Skeletal muscle tissue (tissue), 3 donors: ENCODE measurements at regions not wholly inside any gene's neighbourhood (a gene's known extent, or its start where the extent isn't known, plus 50 kb on each side); places are given as distances from the start of the nearest gene placed in this dataset.

Source experiments
- H3K27ac ChIP-seq: one replicate; pipeline ENCODE4 v1.7.0; 2013; ENCODE audit warnings: mild to moderate bottlenecking, low read depth, low read length, inconsistent platforms
- H3K27me3 ChIP-seq, 3 donors: one replicate each; pipeline ENCODE4 v1.7.0; 2013; ENCODE audit warnings: low read length in 3 of 3; ENCODE audit not compliant: control insufficient read depth in 3 of 3, insufficient read depth in 3 of 3
- H3K36me3 ChIP-seq, 3 donors: one replicate each; pipeline ENCODE4 v1.7.0; 2013; ENCODE audit warnings: low read length in 3 of 3; ENCODE audit not compliant: control insufficient read depth in 3 of 3, insufficient read depth in 3 of 3
- H3K4me1 ChIP-seq, 3 donors: one replicate each; pipeline ENCODE4 v1.7.0; 2013; ENCODE audit warnings: low read length in 3 of 3, mild to moderate bottlenecking in 3 of 3; ENCODE audit not compliant: control insufficient read depth in 3 of 3, insufficient read depth in 3 of 3
- H3K4me3 ChIP-seq, 3 donors: one replicate each; pipeline ENCODE4 v1.7.0; 2013; ENCODE audit warnings: low read length in 3 of 3
- H3K9ac ChIP-seq, 3 donors: one replicate each; pipeline ENCODE4 v1.7.0; 2013; ENCODE audit warnings: low read length in 3 of 3, mild to moderate bottlenecking in 3 of 3, moderate library complexity in 2 of 3, low read depth in 1 of 3
- H3K9me3 ChIP-seq, 3 donors: one replicate each; pipeline ENCODE4 v1.7.0; 2013; ENCODE audit warnings: low read length in 3 of 3; ENCODE audit not compliant: control insufficient read depth in 3 of 3
- donor health status: Osteomylitis.

GRCh38 chr15:96123630-96124187, 206.8 kb upstream of the NR2F2 start:
- no peaks in the 10 kb centered on the region for H3K9me3 ChIP-seq
- no peaks in the 10 kb centered on the region for H3K27me3 ChIP-seq
- H3K27ac ChIP-seq = no peak overlapping the region
- no peak overlapping the region for H3K4me3 ChIP-seq
- no peaks in the 10 kb centered on the region for H3K4me1 ChIP-seq
- no peak overlapping the region for H3K9ac ChIP-seq
- H3K36me3 ChIP-seq = no peaks in the 10 kb centered on the region

DNA sequence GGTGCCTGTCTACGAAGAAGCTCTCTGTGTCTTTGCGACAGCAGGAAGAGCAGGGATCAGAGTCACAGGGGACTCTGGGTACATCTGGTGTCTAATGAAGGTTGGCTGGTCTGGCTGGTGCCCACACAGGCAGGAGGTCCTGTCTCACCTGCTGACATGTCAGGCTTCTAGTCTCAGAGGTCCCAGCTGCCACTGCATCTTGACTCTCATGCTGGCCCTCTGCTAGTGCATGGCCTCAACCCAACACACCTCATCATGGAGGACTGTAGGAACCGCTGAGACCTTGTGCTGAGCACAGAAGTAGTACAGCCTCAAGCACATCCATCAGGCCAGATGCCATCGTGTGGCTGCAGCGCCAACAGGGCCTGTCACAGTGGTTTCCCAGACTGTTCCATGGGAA, 206.1 kb upstream of the NR2F2 start:
- no peaks in the 10 kb centered on the region for H3K9me3 ChIP-seq
- H3K36me3 ChIP-seq = no peaks in the 10 kb centered on the region
- no peaks in the 10 kb centered on the region for H3K4me1 ChIP-seq
- no peak overlapping the region for H3K4me3 ChIP-seq
- H3K27me3 ChIP-seq = no peaks in the 10 kb centered on the region
- H3K27ac ChIP-seq = no peak overlapping the region
- no peak overlapping the region for H3K9ac ChIP-seq

DNA sequence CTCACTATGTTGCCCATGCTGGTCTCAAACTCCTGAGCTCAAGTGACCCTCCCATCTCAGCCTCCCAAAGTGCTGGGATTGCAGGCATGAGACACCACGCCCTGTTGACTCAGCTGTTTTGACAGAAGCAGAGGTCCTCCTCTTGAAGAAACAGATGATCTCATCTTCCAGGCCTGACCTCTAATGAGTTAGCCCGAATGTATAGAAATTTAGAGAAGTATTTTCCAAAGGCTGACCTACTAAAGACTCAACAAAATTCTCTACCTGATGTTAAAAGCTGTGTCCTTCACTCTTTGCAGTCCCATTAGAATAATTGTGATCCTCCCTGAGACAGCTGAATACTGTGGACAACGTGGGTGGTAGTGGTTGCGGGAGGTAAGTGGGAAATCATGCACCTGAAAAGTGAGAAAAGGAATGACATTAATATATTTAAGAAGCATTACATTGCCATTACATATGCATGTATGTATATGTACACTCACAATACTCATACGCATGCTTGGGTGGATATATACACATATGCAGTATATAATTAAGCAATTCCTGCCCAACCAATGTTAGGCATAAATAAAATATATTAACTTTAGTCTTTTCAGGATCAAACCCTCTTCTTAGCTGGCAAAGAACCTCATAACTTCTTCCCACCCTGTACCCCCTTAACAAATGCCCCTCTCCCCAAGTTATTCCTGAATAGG, 204.6 kb upstream of the NR2F2 start:
- H3K9me3 ChIP-seq = no peaks in the 10 kb centered on the region
- H3K4me3 ChIP-seq = no peak overlapping the region
- H3K9ac ChIP-seq = no peak overlapping the region
- no peaks in the 10 kb centered on the region for H3K27me3 ChIP-seq
- no peak overlapping the region for H3K27ac ChIP-seq
- H3K4me1 ChIP-seq = no peaks in the 10 kb centered on the region
- H3K36me3 ChIP-seq = no peaks in the 10 kb centered on the region

DNA sequence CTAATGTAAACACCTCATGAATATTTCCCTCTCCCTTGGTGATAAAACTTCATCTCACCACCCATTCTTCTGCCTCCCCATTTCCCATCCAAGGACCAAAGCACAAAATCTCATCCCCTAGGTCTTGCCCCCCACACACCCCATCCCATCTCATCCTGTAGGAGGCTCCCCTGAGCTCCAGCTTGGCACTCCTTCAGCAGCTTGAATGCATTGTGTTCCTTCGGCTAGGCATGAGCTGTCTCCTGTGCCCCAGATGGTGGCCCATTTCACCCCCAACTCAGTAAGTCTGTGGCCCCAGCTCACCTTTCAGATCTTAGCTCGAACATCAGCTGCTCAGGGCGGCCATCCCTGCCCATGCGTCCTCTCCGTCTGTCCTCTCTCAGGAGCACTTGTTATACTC, 203.6 kb upstream of the NR2F2 start:
- Histone ChIP-seq H3K4me3 (no peak overlapping the region), H3K9me3 (no peaks in the 10 kb centered on the region), H3K9ac (no peak overlapping the region), H3K36me3 (no peaks in the 10 kb centered on the region), H3K27ac (no peak overlapping the region), H3K27me3 (no peaks in the 10 kb centered on the region), H3K4me1 (no peaks in the 10 kb centered on the region)

DNA sequence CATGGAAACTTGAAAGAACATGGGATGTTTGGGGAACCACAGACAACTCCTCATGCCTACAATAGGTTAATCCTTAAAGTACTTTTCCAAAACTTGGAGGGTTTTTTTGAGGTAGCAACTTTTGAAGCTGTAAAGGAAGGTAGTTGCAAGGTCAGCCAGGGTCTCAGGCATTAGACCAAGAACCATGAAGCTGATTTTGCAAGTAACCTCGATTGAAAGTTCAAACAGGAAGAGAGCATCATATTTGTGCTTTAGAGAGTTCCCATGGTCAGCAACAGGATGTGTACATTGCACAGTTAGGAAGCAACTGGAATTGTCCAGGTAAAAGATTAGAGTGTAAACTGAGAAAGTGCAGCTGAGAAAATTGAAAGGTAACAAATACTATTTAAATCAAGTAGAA, 199.8 kb upstream of the NR2F2 start:
- no peak overlapping the region for H3K4me3 ChIP-seq
- no peak overlapping the region for H3K27ac ChIP-seq
- H3K36me3 ChIP-seq = no peaks in the 10 kb centered on the region
- no peaks in the 10 kb centered on the region for H3K27me3 ChIP-seq
- H3K9ac ChIP-seq = no peak overlapping the region
- H3K4me1 ChIP-seq = no peaks in the 10 kb centered on the region
- no peaks in the 10 kb centered on the region for H3K9me3 ChIP-seq

- H3K36me3 ChIP-seq = no peaks in the 10 kb centered on the region
- no peak overlapping the region for H3K27ac ChIP-seq
- no peaks in the 10 kb centered on the region for H3K9me3 ChIP-seq
- no peaks in the 10 kb centered on the region for H3K4me1 ChIP-seq
- H3K4me3 ChIP-seq = no peak overlapping the region
- no peaks in the 10 kb centered on the region for H3K27me3 ChIP-seq
- no peak overlapping the region for H3K9ac ChIP-seq
These were observed 198.4 kb upstream of the NR2F2 start for GRCh38 chr15:96132126-96132525.

GRCh38 chr15:96135166-96136093, 195.1 kb upstream of the NR2F2 start:
- H3K4me3 ChIP-seq = no peak overlapping the region
- no peaks in the 10 kb centered on the region for H3K9me3 ChIP-seq
- no peaks in the 10 kb centered on the region for H3K36me3 ChIP-seq
- no peak overlapping the region for H3K27ac ChIP-seq
- H3K4me1 ChIP-seq = no peaks in the 10 kb centered on the region
- no peaks in the 10 kb centered on the region for H3K27me3 ChIP-seq
- H3K9ac ChIP-seq = no peak overlapping the region

DNA sequence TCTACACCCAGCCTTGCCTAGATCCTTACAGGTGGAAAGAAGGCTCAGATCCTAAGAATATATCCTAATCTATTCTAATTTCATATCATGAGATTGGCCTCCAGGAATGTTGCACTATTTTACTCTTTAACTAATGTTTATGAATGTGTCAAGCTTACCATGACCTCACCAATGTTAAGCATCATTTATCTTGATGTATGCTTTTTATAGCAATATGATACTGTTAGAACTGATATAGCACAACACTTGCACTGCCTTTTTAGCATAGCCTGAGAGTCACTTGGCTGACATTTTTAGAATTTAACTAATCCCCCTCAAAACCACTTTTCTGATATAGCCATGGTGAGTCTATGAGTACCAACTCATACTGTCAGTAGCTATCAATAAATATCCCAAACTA, 191.5 kb upstream of the NR2F2 start:
- Histone ChIP-seq H3K36me3 (no peaks in the 10 kb centered on the region), H3K9me3 (no peaks in the 10 kb centered on the region), H3K4me3 (no peak overlapping the region), H3K27ac (no peak overlapping the region), H3K9ac (no peak overlapping the region), H3K4me1 (no peaks in the 10 kb centered on the region), H3K27me3 (no peaks in the 10 kb centered on the region)

- no peak overlapping the region for H3K4me3 ChIP-seq
- H3K9me3 ChIP-seq = no peaks in the 10 kb centered on the region
- H3K9ac ChIP-seq = no peak overlapping the region
- H3K36me3 ChIP-seq = no peaks in the 10 kb centered on the region
- peaks cover 0 to 2% (median 0%) of the 10 kb centered on the region in 3 donors for H3K27me3 ChIP-seq
- no peaks in the 10 kb centered on the region for H3K4me1 ChIP-seq
- H3K27ac ChIP-seq = no peak overlapping the region
These were observed 188.0 kb upstream of the NR2F2 start for GRCh38 chr15:96142498-96142897.

DNA sequence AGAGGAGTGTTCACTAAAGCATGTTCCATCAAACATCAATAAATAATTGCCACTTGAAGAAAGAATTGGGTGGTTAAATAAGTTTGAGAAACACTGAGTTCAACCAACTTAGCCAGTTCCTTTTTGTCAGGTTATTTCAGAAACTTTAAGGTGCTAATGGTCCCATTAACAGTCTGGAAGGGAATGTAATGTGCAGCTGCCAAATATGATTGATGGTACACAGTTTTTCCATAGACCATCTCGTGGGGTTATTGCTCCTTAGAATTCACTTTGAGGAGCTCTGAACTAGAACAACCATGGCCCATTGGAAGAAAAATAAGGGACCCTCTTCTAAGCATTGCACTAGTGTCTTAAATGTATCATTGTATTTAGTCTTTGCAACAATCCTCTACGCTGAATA, 185.8 kb upstream of the NR2F2 start:
- Histone ChIP-seq H3K27me3 (peaks cover 0 to 2% (median 0%) of the 10 kb centered on the region in 3 donors), H3K9ac (no peak overlapping the region), H3K4me1 (no peaks in the 10 kb centered on the region), H3K27ac (no peak overlapping the region), H3K4me3 (no peak overlapping the region), H3K9me3 (no peaks in the 10 kb centered on the region), H3K36me3 (no peaks in the 10 kb centered on the region)
